Kidney (tissue), 13 donors: ENCODE measurements at regions not wholly inside any gene's neighbourhood (a gene's known extent, or its start where the extent isn't known, plus 50 kb on each side); places are given as distances from the start of the nearest gene placed in this dataset.
A peak's percentile ranks its signal among the peaks of the same experiment; 100 is the strongest.

Source experiments
- DNase-seq, 5 donors: peaks; one replicate each; pipeline ENCODE4 v3.0.0-alpha.2; 2013 to 2020
- FAIRE-seq: peaks from 2 replicates; lab custom pipeline; 2012; peaks lifted over from hg19 to GRCh38; lab: Jason Lieb, UNC
- H3K27ac ChIP-seq, 2 donors: one replicate each; pipeline ENCODE4 v1.7.0; 2013; ENCODE audit warnings: low read depth in 2 of 2, low read length in 2 of 2, inconsistent platforms in 1 of 2
- H3K27me3 ChIP-seq: one replicate; pipeline ENCODE4 v1.7.1; 2013; ENCODE audit warnings: low read length, inconsistent platforms; ENCODE audit not compliant: control insufficient read depth, insufficient read depth
- H3K36me3 ChIP-seq, 3 donors: one replicate each; pipeline versions ENCODE4 v1.7.0 to v1.7.1; 2013; ENCODE audit warnings: low read length in 3 of 3, control low read depth in 1 of 3, inconsistent platforms in 1 of 3; ENCODE audit not compliant: insufficient read depth in 3 of 3, control insufficient read depth in 2 of 3
- H3K4me1 ChIP-seq, 3 donors: one replicate each; pipeline versions ENCODE4 v1.7.0 to v1.7.1; 2013; ENCODE audit warnings: low read length in 3 of 3, inconsistent platforms in 1 of 3, low read depth in 1 of 3; ENCODE audit not compliant: control insufficient read depth in 2 of 3, insufficient read depth in 2 of 3
- H3K4me3 ChIP-seq, 3 donors: one replicate each; pipeline versions ENCODE4 v1.7.0 to v1.8.1; 2013; ENCODE audit warnings: low read length in 3 of 3, control low read depth in 1 of 3, inconsistent platforms in 1 of 3
- H3K9ac ChIP-seq, 3 donors: one replicate each; pipeline versions ENCODE4 v1.7.0 to v1.7.1; 2013; ENCODE audit warnings: low read length in 3 of 3, control low read depth in 1 of 3, inconsistent platforms in 1 of 3
- H3K9me3 ChIP-seq, 3 donors: one replicate each; pipeline versions ENCODE4 v1.7.0 to v1.7.1; 2013; ENCODE audit warnings: low read length in 3 of 3, control low read depth in 1 of 3, inconsistent platforms in 1 of 3; ENCODE audit not compliant: control insufficient read depth in 2 of 3, insufficient read depth in 1 of 3
- CTCF ChIP-seq: IDR thresholded peaks from 3 replicates; pipeline ENCODE4 v1.5.1; 2012; ENCODE audit warnings: mild to moderate bottlenecking, moderate library complexity, borderline replicate concordance; ENCODE audit not compliant: insufficient read depth; ENCODE audit errors: extremely low read depth
- intact Hi-C: fragments of 100-400 bp; cut with DNase I; formaldehyde crosslinking; loops from one replicate; pipeline ENCODE4 v1.11.1; 2022
- donor health status: control.
- donor health status: control.
- donor health status: control.
- donor health status: control.
- donor health status: control.
- donor health status: DM: yes; HTN: yes; CAD: no.
- donor health status: Normal renal cell carcinoma (clear cell type).

GRCh38 chr7:138313829-138314178, 146.3 kb upstream of the TRIM24 start:
- TF ChIP-seq CTCF = no peak

GRCh38 chr7:138316421-138317043, 143.5 kb upstream of the TRIM24 start:
- intact Hi-C loops = no loop called here
- H3K4me3 ChIP-seq = no peak overlapping the region
- no peaks in the 10 kb centered on the region for H3K4me1 ChIP-seq
- H3K9ac ChIP-seq = no peak overlapping the region
- TF ChIP-seq CTCF = no peak
- no peak for FAIRE-seq
- peak overlapping the region; percentile 20 to 25 for H3K27ac ChIP-seq
- no peaks in the 10 kb centered on the region for H3K9me3 ChIP-seq
- H3K27me3 ChIP-seq = no peaks in the 10 kb centered on the region
- DNase-seq = peak in 2 of 5 donors; percentile 58 to 66
- no peaks in the 10 kb centered on the region for H3K36me3 ChIP-seq

More at GRCh38 chr7:138313829-138314178, 146.3 kb upstream of the TRIM24 start:
- FAIRE-seq (no peak), DNase-seq (no peak)
- H3K27ac ChIP-seq = no peak overlapping the region
- H3K4me1 ChIP-seq = no peaks in the 10 kb centered on the region
- no peaks in the 10 kb centered on the region for H3K36me3 ChIP-seq
- H3K9ac ChIP-seq = no peak overlapping the region
- no peaks in the 10 kb centered on the region for H3K27me3 ChIP-seq
- H3K9me3 ChIP-seq = no peaks in the 10 kb centered on the region
- intact Hi-C loops = no loop called here
- H3K4me3 ChIP-seq = no peak overlapping the region

GRCh38 chr7:138317044-138317596, 142.9 kb upstream of the TRIM24 start:
- intact Hi-C loops = no loop called here
- FAIRE-seq (no peak), DNase-seq (no peak)
- Histone ChIP-seq H3K9me3 (no peaks in the 10 kb centered on the region), H3K9ac (no peak overlapping the region), H3K27ac (peak overlapping the region in 1 of 2 donors; percentile 20), H3K4me3 (no peak overlapping the region), H3K4me1 (no peaks in the 10 kb centered on the region), H3K36me3 (no peaks in the 10 kb centered on the region), H3K27me3 (no peaks in the 10 kb centered on the region)
- TF ChIP-seq CTCF = no peak
